Fibroblast of lung (primary cell): ENCODE measurements at regions not wholly inside any gene's neighbourhood (a gene's known extent, or its start where the extent isn't known, plus 50 kb on each side); places are given as distances from the start of the nearest gene placed in this dataset.

Experiments used
- EZH2 ChIP-seq: IDR thresholded peaks from 2 replicates; pipeline ENCODE4 v1.5.1; 2012; ENCODE audit warnings: low read length, control low read depth, mild to moderate bottlenecking; ENCODE audit errors: missing control alignments
- TF ChIP-seq, protein P1 (sequence below), 2 donors: IDR thresholded peaks in 1 of 2; conservative IDR thresholded peaks in 1 of 2; 1 replicate in 1 of 2; 2 replicates in 1 of 2; pipeline ENCODE4 v1.5.1; 2011 to 2012; ENCODE audit warnings: low read length in 2 of 2, control low read depth in 1 of 2, inconsistent platforms in 1 of 2, low read depth in 1 of 2, mild to moderate bottlenecking in 1 of 2

DNA sequence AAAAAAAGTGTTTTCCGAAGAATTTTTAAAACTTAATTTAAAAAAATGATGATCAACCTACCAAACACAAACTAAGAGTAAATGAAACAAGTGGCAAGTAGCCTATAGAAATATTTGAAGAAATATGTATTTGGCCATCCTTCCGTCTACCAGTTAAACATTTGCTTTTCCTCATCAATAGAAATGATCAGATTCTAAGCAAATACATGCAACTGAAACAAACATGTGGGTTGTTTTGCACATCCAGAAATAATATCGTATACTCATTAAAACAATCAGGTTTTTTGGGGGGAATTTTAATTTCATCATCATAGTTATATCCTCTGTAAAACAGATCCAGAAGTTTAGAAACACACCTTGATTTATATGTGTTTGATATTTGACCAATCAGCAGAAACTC, 1011.7 kb downstream of the GATA3 start:
- TF ChIP-seq, protein P1, sequence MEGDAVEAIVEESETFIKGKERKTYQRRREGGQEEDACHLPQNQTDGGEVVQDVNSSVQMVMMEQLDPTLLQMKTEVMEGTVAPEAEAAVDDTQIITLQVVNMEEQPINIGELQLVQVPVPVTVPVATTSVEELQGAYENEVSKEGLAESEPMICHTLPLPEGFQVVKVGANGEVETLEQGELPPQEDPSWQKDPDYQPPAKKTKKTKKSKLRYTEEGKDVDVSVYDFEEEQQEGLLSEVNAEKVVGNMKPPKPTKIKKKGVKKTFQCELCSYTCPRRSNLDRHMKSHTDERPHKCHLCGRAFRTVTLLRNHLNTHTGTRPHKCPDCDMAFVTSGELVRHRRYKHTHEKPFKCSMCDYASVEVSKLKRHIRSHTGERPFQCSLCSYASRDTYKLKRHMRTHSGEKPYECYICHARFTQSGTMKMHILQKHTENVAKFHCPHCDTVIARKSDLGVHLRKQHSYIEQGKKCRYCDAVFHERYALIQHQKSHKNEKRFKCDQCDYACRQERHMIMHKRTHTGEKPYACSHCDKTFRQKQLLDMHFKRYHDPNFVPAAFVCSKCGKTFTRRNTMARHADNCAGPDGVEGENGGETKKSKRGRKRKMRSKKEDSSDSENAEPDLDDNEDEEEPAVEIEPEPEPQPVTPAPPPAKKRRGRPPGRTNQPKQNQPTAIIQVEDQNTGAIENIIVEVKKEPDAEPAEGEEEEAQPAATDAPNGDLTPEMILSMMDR (conservative IDR thresholded peaks at IDR 0.05 in 1 of 2, IDR thresholded peaks at IDR 0.05 in 1 of 2; ENCODE audit: low read depth in 1 of 2, low read length in 2 of 2) = no peak
- TF ChIP-seq EZH2 = no peak
